Activated T-cell treated with anti-CD3 and anti-CD28 coated beads, Interleukin-2, amount 50 U/mL, for 72 hours (primary cell): ENCODE measurements at regions not wholly inside any gene's neighbourhood (a gene's known extent, or its start where the extent isn't known, plus 50 kb on each side); places are given as distances from the start of the nearest gene placed in this dataset.

Experiments
- ATAC-seq, 2 donors: fragments of 150-1000 bp; cut with Tn5 transposase; replicated peaks in 1 of 2; 2 replicates each; pipeline ENCODE4 v1.10.0; 2021; ENCODE audit warnings: moderate library complexity in 2 of 2, mild to moderate bottlenecking in 1 of 2
- DNase-seq, 2 donors: peaks; one replicate each; pipeline ENCODE4 v3.0.0; 2021 to 2022; ENCODE audit warnings: mixed read lengths in 1 of 2
- H3K27ac Mint-ChIP-seq: one replicate; pipeline ENCODE4 v1.8.0; 2022; ENCODE audit warnings: mild to moderate bottlenecking, moderate library complexity, mixed read lengths
- H3K27me3 Mint-ChIP-seq: one replicate; pipeline ENCODE4 v1.8.0; 2022; ENCODE audit warnings: low read depth, mixed read lengths
- H3K36me3 Mint-ChIP-seq, 2 donors: one replicate each; pipeline ENCODE4 v1.8.0; 2022; ENCODE audit warnings: mixed read lengths in 2 of 2, mild to moderate bottlenecking in 1 of 2; ENCODE audit not compliant: insufficient read depth in 2 of 2
- H3K4me1 Mint-ChIP-seq: one replicate; pipeline ENCODE4 v1.8.0; 2022; ENCODE audit warnings: low read depth, mixed read lengths
- H3K4me3 Mint-ChIP-seq, 2 donors: one replicate each; pipeline ENCODE4 v1.8.0; 2022; ENCODE audit warnings: mild to moderate bottlenecking in 2 of 2, mixed read lengths in 2 of 2, moderate library complexity in 2 of 2
- H3K9me3 Mint-ChIP-seq, 2 donors: one replicate each; pipeline ENCODE4 v1.8.0; 2022; ENCODE audit warnings: mixed read lengths in 2 of 2

GRCh38 chr1:104467590-104467989 lies 717.9 kb downstream of the AMY1C start:
- Mint-ChIP-seq H3K27ac (no peak overlapping the region), H3K4me1 (peaks cover 4% of the 10 kb centered on the region), H3K36me3 (peaks cover 4% of the 10 kb centered on the region in 2 donors), H3K9me3 (peaks cover 9 to 15% of the 10 kb centered on the region in 2 donors), H3K4me3 (no peak overlapping the region), H3K27me3 (no peaks in the 10 kb centered on the region)
- DNase-seq (no peak), ATAC-seq (peak in 1 of 2 donors; percentile 19)

- Mint-ChIP-seq H3K27ac (no peak overlapping the region), H3K4me3 (no peak overlapping the region), H3K4me1 (peaks cover 4% of the 10 kb centered on the region), H3K9me3 (peaks cover 9 to 13% of the 10 kb centered on the region in 2 donors), H3K36me3 (peaks cover 3 to 4% of the 10 kb centered on the region in 2 donors), H3K27me3 (no peaks in the 10 kb centered on the region)
- ATAC-seq, result no peak
- no peak for DNase-seq
Observed at GRCh38 chr1:104468282-104468681, 718.6 kb downstream of the AMY1C start.

- Mint-ChIP-seq H3K4me3 (no peak overlapping the region), H3K9me3 (peaks cover 4 to 8% of the 10 kb centered on the region in 2 donors), H3K36me3 (no peaks in the 10 kb centered on the region), H3K27ac (no peak overlapping the region), H3K4me1 (no peaks in the 10 kb centered on the region), H3K27me3 (no peaks in the 10 kb centered on the region)
- ATAC-seq, result no peak
- DNase-seq, result no peak
Observed at GRCh38 chr1:104476126-104476525, 726.4 kb downstream of the AMY1C start.

- no peak for ATAC-seq
- no peak overlapping the region for H3K4me3 Mint-ChIP-seq
Observed at GRCh38 chr1:104488296-104489015, 738.8 kb downstream of the AMY1C start.

GRCh38 chr1:104526158-104526795 lies 776.6 kb downstream of the AMY1C start:
- Mint-ChIP-seq H3K27ac (no peak overlapping the region), H3K36me3 (no peaks in the 10 kb centered on the region), H3K4me1 (no peaks in the 10 kb centered on the region), H3K9me3 (peaks cover 3 to 6% of the 10 kb centered on the region in 2 donors), H3K4me3 (no peak overlapping the region), H3K27me3 (no peaks in the 10 kb centered on the region)
- DNase-seq (no peak), ATAC-seq (no peak)

More at GRCh38 chr1:104488296-104489015, 738.8 kb downstream of the AMY1C start:
- Mint-ChIP-seq H3K9me3 (peaks cover 4 to 15% of the 10 kb centered on the region in 2 donors), H3K27me3 (no peaks in the 10 kb centered on the region), H3K27ac (no peak overlapping the region), H3K36me3 (peaks cover 0 to 2% of the 10 kb centered on the region in 2 donors), H3K4me1 (no peaks in the 10 kb centered on the region)
- no peak for DNase-seq

GRCh38 chr1:104531990-104532389 lies 782.3 kb downstream of the AMY1C start:
- H3K4me3 Mint-ChIP-seq, result no peak overlapping the region
- no peak for ATAC-seq
- H3K27ac Mint-ChIP-seq, result no peak overlapping the region
- peaks cover 4% of the 10 kb centered on the region in 2 donors for H3K9me3 Mint-ChIP-seq
- H3K4me1 Mint-ChIP-seq, result no peaks in the 10 kb centered on the region
- no peaks in the 10 kb centered on the region for H3K27me3 Mint-ChIP-seq
- DNase-seq, result no peak
- no peaks in the 10 kb centered on the region for H3K36me3 Mint-ChIP-seq

GRCh38 chr1:104574620-104575019 lies 824.9 kb downstream of the AMY1C start:
- no peaks in the 10 kb centered on the region for H3K36me3 Mint-ChIP-seq
- no peak overlapping the region for H3K4me3 Mint-ChIP-seq
- H3K27ac Mint-ChIP-seq, result no peak overlapping the region
- H3K27me3 Mint-ChIP-seq, result no peaks in the 10 kb centered on the region
- H3K4me1 Mint-ChIP-seq, result no peaks in the 10 kb centered on the region
- ATAC-seq (no peak), DNase-seq (no peak)
- H3K9me3 Mint-ChIP-seq, result peaks cover 6 to 7% of the 10 kb centered on the region in 2 donors

- ATAC-seq (no peak), DNase-seq (no peak)
- Mint-ChIP-seq H3K36me3 (no peaks in the 10 kb centered on the region), H3K4me1 (no peaks in the 10 kb centered on the region), H3K4me3 (no peak overlapping the region), H3K27ac (no peak overlapping the region), H3K9me3 (peaks cover 8% of the 10 kb centered on the region in 2 donors), H3K27me3 (no peaks in the 10 kb centered on the region)
Observed at GRCh38 chr1:104592926-104593325, 843.2 kb downstream of the AMY1C start.

GRCh38 chr1:104593413-104594187 lies 843.9 kb downstream of the AMY1C start:
- Mint-ChIP-seq H3K27ac (no peak overlapping the region), H3K9me3 (peaks cover 4 to 8% of the 10 kb centered on the region in 2 donors)

GRCh38 chr1:104617474-104617873 lies 867.8 kb downstream of the AMY1C start:
- ATAC-seq (no peak), DNase-seq (no peak)
- no peaks in the 10 kb centered on the region for H3K27me3 Mint-ChIP-seq
- no peak overlapping the region for H3K4me3 Mint-ChIP-seq
- no peak overlapping the region for H3K27ac Mint-ChIP-seq
- peaks cover 11 to 15% of the 10 kb centered on the region in 2 donors for H3K9me3 Mint-ChIP-seq
- H3K4me1 Mint-ChIP-seq, result no peaks in the 10 kb centered on the region
- H3K36me3 Mint-ChIP-seq, result peaks cover 3 to 8% of the 10 kb centered on the region in 2 donors

More at GRCh38 chr1:104593413-104594187, 843.9 kb downstream of the AMY1C start:
- DNase-seq (no peak), ATAC-seq (no peak)
- Mint-ChIP-seq H3K4me3 (no peak overlapping the region), H3K4me1 (no peaks in the 10 kb centered on the region), H3K36me3 (no peaks in the 10 kb centered on the region), H3K27me3 (no peaks in the 10 kb centered on the region)

- H3K4me1 Mint-ChIP-seq, result no peaks in the 10 kb centered on the region
- peaks cover 3 to 8% of the 10 kb centered on the region in 2 donors for H3K36me3 Mint-ChIP-seq
- H3K27me3 Mint-ChIP-seq, result no peaks in the 10 kb centered on the region
- no peak for ATAC-seq
- no peak overlapping the region for H3K4me3 Mint-ChIP-seq
- H3K27ac Mint-ChIP-seq, result no peak overlapping the region
- peaks cover 7 to 13% of the 10 kb centered on the region in 2 donors for H3K9me3 Mint-ChIP-seq
- no peak for DNase-seq
Observed at GRCh38 chr1:104621221-104621620, 871.5 kb downstream of the AMY1C start.

- DNase-seq (no peak), ATAC-seq (no peak)
- Mint-ChIP-seq H3K36me3 (no peaks in the 10 kb centered on the region), H3K27ac (no peak overlapping the region), H3K4me3 (no peak overlapping the region), H3K4me1 (no peaks in the 10 kb centered on the region), H3K9me3 (peaks cover 3 to 6% of the 10 kb centered on the region in 2 donors), H3K27me3 (no peaks in the 10 kb centered on the region)
Observed at GRCh38 chr1:104624538-104624937, 874.8 kb downstream of the AMY1C start.

GRCh38 chr1:104629589-104629988 lies 879.9 kb downstream of the AMY1C start:
- no peak overlapping the region for H3K27ac Mint-ChIP-seq
- H3K4me1 Mint-ChIP-seq, result no peaks in the 10 kb centered on the region
- H3K9me3 Mint-ChIP-seq, result peaks cover 2 to 8% of the 10 kb centered on the region in 2 donors
- H3K36me3 Mint-ChIP-seq, result no peaks in the 10 kb centered on the region
- ATAC-seq (no peak), DNase-seq (no peak)
- H3K4me3 Mint-ChIP-seq, result no peak overlapping the region
- no peaks in the 10 kb centered on the region for H3K27me3 Mint-ChIP-seq
